ENCODE measurements at regions not wholly inside any gene's neighbourhood (a gene's known extent, or its start where the extent isn't known, plus 50 kb on each side); places are given as distances from the start of the nearest gene placed in this dataset.

DNA sequence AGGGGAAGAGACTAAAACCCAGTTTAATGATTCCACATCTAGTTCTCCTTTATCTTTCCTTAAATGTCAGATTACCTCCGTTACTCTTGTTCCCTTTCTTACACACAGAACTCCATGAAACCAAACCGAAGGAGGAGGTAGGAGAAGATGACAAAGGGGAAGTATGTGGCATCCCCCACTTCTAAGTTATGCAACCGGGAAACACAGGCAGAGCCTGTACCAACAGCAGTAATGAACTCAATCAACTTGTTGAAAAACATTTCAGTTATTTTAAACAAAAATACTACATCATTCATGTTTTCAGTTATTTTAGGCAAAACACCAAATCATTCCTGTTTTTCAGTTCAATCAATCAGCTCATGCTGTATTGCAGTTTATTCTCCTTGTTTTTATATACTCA is 101.8 kb downstream of the PCSK1 start:
- peaks cover 6% of the 10 kb centered on the region for H3K9me3 Mint-ChIP-seq
- H3K4me1 Mint-ChIP-seq = peaks cover 64% of the 10 kb centered on the region
- no peak for DNase-seq
- H3K27ac Mint-ChIP-seq = no peak overlapping the region
- TF ChIP-seq, protein P1, sequence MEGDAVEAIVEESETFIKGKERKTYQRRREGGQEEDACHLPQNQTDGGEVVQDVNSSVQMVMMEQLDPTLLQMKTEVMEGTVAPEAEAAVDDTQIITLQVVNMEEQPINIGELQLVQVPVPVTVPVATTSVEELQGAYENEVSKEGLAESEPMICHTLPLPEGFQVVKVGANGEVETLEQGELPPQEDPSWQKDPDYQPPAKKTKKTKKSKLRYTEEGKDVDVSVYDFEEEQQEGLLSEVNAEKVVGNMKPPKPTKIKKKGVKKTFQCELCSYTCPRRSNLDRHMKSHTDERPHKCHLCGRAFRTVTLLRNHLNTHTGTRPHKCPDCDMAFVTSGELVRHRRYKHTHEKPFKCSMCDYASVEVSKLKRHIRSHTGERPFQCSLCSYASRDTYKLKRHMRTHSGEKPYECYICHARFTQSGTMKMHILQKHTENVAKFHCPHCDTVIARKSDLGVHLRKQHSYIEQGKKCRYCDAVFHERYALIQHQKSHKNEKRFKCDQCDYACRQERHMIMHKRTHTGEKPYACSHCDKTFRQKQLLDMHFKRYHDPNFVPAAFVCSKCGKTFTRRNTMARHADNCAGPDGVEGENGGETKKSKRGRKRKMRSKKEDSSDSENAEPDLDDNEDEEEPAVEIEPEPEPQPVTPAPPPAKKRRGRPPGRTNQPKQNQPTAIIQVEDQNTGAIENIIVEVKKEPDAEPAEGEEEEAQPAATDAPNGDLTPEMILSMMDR (IDR thresholded peaks at IDR 0.05) = no peak
- peaks cover 5% of the 10 kb centered on the region for H3K27me3 Mint-ChIP-seq (ENCODE audit: low read depth, poor library complexity)
- H3K36me3 Mint-ChIP-seq (ENCODE audit: low read depth) = peaks cover 7% of the 10 kb centered on the region
- no peak overlapping the region for H3K4me3 Mint-ChIP-seq

DNA sequence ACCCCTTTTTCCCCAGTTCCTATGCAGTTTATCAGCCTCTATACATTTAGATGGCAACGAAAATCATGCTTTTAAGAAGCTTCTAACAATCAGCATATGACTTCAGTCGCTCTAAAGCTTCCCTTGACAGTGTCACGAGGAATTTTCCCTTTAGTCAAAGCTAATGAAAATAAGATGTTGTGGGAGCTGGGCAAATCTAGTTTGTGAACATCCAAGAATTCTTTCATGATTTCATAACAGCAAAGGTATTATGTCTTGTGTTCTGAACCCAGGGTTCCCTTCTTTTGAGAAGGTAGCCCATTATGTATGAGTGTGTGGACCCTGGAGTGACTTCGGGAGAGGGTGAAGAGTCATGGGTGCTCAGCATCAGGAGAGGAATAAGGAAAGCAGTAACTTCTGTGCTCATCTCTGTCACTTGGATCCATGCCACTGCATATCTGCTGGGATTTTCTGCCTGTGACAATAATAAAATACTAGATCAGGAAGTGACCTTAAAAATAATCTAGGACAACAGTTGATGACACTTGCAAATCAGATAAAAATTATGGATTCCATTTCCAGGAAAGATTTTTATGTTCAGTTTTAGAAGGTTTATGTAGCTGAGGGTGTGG is 102.4 kb downstream of the PCSK1 start:
- Mint-ChIP-seq H3K36me3 (ENCODE audit: low read depth) (peaks cover 13% of the 10 kb centered on the region), H3K27me3 (ENCODE audit: low read depth, poor library complexity) (peaks cover 5% of the 10 kb centered on the region), H3K9me3 (peaks cover 12% of the 10 kb centered on the region), H3K4me1 (peaks cover 64% of the 10 kb centered on the region), H3K27ac (peak overlapping the region; percentile 57), H3K4me3 (no peak overlapping the region)
- no peak for DNase-seq
- TF ChIP-seq, protein P1 (IDR thresholded peaks at IDR 0.05) = no peak

DNA sequence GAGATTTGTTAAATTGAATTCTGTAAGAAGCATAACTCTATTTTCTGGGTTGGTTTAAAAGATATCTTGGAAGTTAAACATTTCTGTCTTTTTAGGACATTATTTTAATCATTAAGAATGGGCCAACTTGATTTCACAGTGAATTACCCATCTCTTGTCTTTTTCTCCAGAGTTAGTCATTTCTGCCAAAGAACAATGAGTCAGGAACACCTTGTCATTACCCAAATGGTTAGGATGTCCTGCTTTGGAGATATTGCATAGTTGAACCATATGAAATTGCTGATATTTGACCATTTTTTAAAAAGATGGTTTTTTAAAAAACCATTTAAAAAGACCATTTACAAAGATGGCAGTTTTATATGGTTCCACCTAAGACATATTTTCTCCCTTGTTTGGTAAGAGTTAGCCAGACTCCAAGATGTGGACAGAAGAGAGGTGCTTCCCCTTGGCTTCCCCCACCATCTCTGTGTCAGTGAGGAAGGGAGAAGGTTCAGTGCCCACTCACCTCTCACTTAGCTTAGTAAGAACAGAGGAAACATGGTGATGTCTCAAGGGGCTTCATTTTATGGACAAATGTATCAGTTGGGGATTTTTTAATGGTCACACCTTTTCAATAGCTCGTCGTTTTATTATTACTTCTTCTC is 103.0 kb downstream of the PCSK1 start:
- DNase-seq = no peak
- no peak overlapping the region for H3K4me3 Mint-ChIP-seq
- H3K27ac Mint-ChIP-seq = peak overlapping the region; percentile 57
- peaks cover 13% of the 10 kb centered on the region for H3K36me3 Mint-ChIP-seq (ENCODE audit: low read depth)
- peaks cover 5% of the 10 kb centered on the region for H3K27me3 Mint-ChIP-seq (ENCODE audit: low read depth, poor library complexity)
- H3K4me1 Mint-ChIP-seq = peaks cover 64% of the 10 kb centered on the region
- TF ChIP-seq, protein P1 (IDR thresholded peaks at IDR 0.05) = no peak
- H3K9me3 Mint-ChIP-seq = peaks cover 13% of the 10 kb centered on the region

DNA sequence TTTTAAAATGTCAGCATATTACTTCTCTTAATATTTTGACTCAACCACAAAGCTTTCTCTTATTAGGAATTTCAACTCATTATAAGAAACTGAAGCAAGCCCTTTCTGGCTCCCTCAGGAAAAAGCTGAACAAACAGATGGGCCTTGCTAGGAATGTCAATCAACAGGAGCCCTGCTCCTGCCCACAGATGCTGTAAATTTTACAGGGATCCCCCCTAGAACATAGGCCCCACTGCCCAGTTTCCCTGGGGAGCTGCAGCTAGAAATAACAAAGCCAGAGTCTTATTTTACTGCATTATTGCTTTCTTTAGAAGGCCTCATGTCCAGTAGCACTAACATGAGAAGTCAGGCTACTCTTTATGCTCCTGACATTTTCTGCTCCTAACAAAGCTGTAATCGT is 103.8 kb downstream of the PCSK1 start:
- TF ChIP-seq, protein P1 (IDR thresholded peaks at IDR 0.05) = no peak
- H3K27ac Mint-ChIP-seq = no peak overlapping the region
- H3K27me3 Mint-ChIP-seq (ENCODE audit: low read depth, poor library complexity) = peaks cover 5% of the 10 kb centered on the region
- peak overlapping the region; percentile 39 for H3K4me3 Mint-ChIP-seq
- DNase-seq = peak; percentile 28
- H3K9me3 Mint-ChIP-seq = peaks cover 13% of the 10 kb centered on the region
- peaks cover 13% of the 10 kb centered on the region for H3K36me3 Mint-ChIP-seq (ENCODE audit: low read depth)
- peaks cover 64% of the 10 kb centered on the region for H3K4me1 Mint-ChIP-seq

DNA sequence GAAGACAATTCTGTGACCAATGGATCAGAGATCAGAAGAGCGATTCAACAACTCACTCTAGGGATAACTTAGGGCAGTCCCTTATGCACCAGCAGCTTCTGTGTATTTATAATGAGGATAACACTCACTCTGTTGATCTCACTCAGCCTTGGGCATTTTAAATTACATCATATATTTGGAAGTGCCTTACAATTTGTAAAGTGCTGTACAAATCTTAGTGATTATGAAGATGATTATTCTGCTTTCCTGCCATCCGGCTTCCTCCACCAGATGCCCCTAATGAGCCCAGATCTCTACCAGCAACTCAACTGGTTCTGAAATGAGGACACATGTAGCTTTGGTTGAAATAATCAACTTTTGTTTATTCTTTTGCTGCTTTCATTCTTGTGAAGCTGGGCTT is 105.3 kb downstream of the PCSK1 start:
- Mint-ChIP-seq H3K4me3 (no peak overlapping the region), H3K27ac (no peak overlapping the region)

More for the DNA sequence above, 105.3 kb downstream of the PCSK1 start:
- H3K4me1 Mint-ChIP-seq = peaks cover 55% of the 10 kb centered on the region
- TF ChIP-seq, protein P1 (IDR thresholded peaks at IDR 0.05) = no peak
- peaks cover 7% of the 10 kb centered on the region for H3K27me3 Mint-ChIP-seq (ENCODE audit: low read depth, poor library complexity)
- DNase-seq = no peak
- H3K36me3 Mint-ChIP-seq (ENCODE audit: low read depth) = peaks cover 13% of the 10 kb centered on the region
- H3K9me3 Mint-ChIP-seq = peaks cover 17% of the 10 kb centered on the region
